ENCODE measurements at regions not wholly inside any gene's neighbourhood (a gene's known extent, or its start where the extent isn't known, plus 50 kb on each side); places are given as distances from the start of the nearest gene placed in this dataset.

GRCh38 chr6:87972279-87972678 lies 75.4 kb upstream of the SPACA1 start:
- no peak for DNase-seq (ENCODE audit: low read depth)
- no peak overlapping the region for H3K4me3 ChIP-seq (replicated peaks; ENCODE audit: low read depth, low read length)
- TF ChIP-seq, protein P1, sequence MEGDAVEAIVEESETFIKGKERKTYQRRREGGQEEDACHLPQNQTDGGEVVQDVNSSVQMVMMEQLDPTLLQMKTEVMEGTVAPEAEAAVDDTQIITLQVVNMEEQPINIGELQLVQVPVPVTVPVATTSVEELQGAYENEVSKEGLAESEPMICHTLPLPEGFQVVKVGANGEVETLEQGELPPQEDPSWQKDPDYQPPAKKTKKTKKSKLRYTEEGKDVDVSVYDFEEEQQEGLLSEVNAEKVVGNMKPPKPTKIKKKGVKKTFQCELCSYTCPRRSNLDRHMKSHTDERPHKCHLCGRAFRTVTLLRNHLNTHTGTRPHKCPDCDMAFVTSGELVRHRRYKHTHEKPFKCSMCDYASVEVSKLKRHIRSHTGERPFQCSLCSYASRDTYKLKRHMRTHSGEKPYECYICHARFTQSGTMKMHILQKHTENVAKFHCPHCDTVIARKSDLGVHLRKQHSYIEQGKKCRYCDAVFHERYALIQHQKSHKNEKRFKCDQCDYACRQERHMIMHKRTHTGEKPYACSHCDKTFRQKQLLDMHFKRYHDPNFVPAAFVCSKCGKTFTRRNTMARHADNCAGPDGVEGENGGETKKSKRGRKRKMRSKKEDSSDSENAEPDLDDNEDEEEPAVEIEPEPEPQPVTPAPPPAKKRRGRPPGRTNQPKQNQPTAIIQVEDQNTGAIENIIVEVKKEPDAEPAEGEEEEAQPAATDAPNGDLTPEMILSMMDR (IDR thresholded peaks at IDR 0.05; ENCODE audit: low read length, missing control alignments): no peak

- TF ChIP-seq, protein P1 (IDR thresholded peaks at IDR 0.05; ENCODE audit: low read length, missing control alignments): no peak
- no peak overlapping the region for H3K4me3 ChIP-seq (replicated peaks; ENCODE audit: low read depth, low read length)
- DNase-seq (ENCODE audit: low read depth): no peak
These were observed 75.9 kb upstream of the SPACA1 start for GRCh38 chr6:87971605-87972262.

- H3K4me3 ChIP-seq (replicated peaks; ENCODE audit: low read depth, low read length): peak overlapping the region; percentile 46
- TF ChIP-seq, protein P1 (IDR thresholded peaks at IDR 0.05; ENCODE audit: low read length, missing control alignments): no peak
These were observed 79.0 kb upstream of the SPACA1 start for GRCh38 chr6:87968435-87969278.

GRCh38 chr6:87965806-87966205 lies 81.8 kb upstream of the SPACA1 start:
- TF ChIP-seq, protein P1 (IDR thresholded peaks at IDR 0.05; ENCODE audit: low read length, missing control alignments): no peak
- DNase-seq (ENCODE audit: low read depth): no peak
- H3K4me3 ChIP-seq (replicated peaks; ENCODE audit: low read depth, low read length): no peak overlapping the region

More at GRCh38 chr6:87968435-87969278, 79.0 kb upstream of the SPACA1 start:
- DNase-seq (ENCODE audit: low read depth): peak; percentile 3

DNA sequence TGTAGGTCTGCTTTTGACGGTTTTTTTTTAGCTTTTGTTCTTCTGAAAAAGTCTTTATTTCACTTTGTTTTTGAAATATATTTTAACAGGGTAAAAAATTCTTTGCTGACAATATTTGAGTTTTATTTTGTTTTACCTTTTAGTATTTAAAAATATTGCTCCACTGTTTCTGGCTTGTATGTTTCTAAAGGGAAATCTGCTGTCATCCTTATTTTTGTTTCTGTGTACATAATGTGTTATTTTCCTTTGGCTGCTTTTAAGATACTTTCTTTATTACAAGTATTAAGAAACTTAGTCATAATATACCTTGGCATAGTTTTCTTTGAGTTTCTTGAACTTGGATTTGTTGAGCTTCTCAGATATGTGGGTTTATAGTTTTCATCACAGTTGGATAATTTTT lies 88.6 kb upstream of the SPACA1 start:
- H3K4me3 ChIP-seq (replicated peaks; ENCODE audit: low read depth, low read length): no peak overlapping the region
- TF ChIP-seq, protein P1 (IDR thresholded peaks at IDR 0.05; ENCODE audit: low read length, missing control alignments): no peak
- DNase-seq (ENCODE audit: low read depth): no peak

DNA sequence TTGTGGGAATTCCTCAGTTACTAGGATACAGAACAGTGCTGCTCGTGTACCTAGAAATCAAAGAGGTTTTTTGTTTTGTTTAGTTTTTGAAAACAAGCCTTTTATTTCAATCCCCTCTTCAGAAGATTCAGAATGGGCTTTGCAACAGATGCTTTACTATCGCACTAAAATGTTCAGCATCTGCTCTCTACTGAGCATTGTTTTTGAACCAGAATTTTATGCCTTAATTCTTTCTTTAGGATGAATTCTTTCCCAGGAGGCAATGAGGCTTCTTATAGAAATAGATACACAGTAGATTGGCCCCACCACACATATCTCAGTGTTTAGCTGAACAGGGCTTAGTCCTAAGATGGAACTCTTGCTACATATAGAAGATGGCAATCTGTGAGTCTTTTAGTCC lies 95.9 kb upstream of the SPACA1 start:
- no peak for DNase-seq (ENCODE audit: low read depth)
- TF ChIP-seq, protein P1 (IDR thresholded peaks at IDR 0.05; ENCODE audit: low read length, missing control alignments): no peak
- H3K4me3 ChIP-seq (replicated peaks; ENCODE audit: low read depth, low read length): no peak overlapping the region

Measured in fibroblast of pulmonary artery (primary cell).